ENCODE measurements at regions not wholly inside any gene's neighbourhood (a gene's known extent, or its start where the extent isn't known, plus 50 kb on each side); places are given as distances from the start of the nearest gene placed in this dataset.

DNA sequence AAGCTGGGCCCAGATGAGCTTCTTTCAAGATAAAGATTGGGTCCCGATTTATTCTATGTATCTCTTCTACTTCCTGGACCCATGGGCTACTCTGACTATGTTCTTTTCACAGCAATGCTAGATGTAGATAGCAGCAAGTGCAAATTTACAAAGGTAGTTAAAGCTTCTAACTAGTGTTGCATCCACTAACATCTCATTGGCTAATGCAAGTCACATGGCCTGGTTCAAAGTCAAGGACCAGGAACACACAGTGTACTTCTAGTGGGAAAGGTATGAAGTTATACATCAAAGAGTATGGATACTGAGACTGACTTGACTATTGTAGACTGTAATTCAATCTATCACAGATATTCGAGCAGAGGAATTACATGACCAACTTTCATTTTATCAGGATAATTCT lies 588.8 kb downstream of the PLA2G4A start:
- no peak for DNase-seq (ENCODE audit: low read depth, low spot score)

- no peak for DNase-seq (ENCODE audit: low read depth, low spot score)
Measured at GRCh38 chr1:187433598-187433997, 604.8 kb downstream of the PLA2G4A start.

GRCh38 chr1:187442603-187443002 lies 613.9 kb downstream of the PLA2G4A start:
- no peak for DNase-seq (ENCODE audit: low read depth, low spot score)

GRCh38 chr1:187443939-187444338 lies 615.2 kb downstream of the PLA2G4A start:
- no peak for DNase-seq (ENCODE audit: low read depth, low spot score)

DNA sequence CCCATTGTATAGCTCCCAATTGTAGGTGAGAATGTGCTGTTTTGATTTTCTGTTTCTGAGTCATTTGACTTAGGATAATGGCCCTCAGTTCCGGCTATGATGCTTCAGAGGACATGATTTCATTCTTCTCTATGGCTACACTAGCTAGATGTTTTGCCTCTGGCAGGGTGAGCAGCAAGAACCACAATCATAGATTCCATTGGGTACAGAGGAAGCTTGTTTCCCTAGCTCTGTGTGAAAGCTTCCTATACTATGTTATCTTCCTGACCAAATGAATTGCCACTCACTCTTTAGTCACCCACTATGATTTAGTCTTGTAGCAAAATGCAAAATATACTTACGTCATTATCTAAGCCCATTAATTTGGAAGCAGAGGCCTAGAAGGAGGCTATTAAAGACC lies 616.3 kb downstream of the PLA2G4A start:
- DNase-seq (ENCODE audit: low read depth, low spot score): no peak

GRCh38 chr1:187451238-187451637 lies 622.5 kb downstream of the PLA2G4A start:
- no peak for DNase-seq (ENCODE audit: low read depth, low spot score)

- no peak for DNase-seq (ENCODE audit: low read depth, low spot score)
Measured at GRCh38 chr1:187454010-187454409, 625.3 kb downstream of the PLA2G4A start.

- DNase-seq (ENCODE audit: low read depth, low spot score): no peak
Measured at GRCh38 chr1:187456446-187456845, 627.7 kb downstream of the PLA2G4A start.

DNA sequence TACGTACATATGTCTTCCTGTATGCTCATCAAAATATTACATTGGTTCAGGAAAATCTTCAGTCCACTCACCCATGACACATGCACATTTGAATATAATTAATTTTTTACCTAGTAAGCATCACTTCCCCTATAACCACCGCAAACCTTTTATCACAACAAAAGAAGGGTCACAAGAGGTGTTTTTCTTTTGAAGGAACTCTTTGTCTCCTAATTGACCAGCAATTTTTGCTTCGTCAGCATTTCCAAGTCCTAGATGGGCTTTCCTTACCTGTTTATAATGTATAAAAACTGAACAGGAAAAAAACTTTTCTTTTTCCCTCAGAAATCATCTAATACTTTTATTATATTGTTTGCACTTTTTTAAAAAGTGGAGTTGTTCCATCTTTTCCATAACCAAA lies 631.3 kb downstream of the PLA2G4A start:
- no peak for DNase-seq (ENCODE audit: low read depth, low spot score)

DNA sequence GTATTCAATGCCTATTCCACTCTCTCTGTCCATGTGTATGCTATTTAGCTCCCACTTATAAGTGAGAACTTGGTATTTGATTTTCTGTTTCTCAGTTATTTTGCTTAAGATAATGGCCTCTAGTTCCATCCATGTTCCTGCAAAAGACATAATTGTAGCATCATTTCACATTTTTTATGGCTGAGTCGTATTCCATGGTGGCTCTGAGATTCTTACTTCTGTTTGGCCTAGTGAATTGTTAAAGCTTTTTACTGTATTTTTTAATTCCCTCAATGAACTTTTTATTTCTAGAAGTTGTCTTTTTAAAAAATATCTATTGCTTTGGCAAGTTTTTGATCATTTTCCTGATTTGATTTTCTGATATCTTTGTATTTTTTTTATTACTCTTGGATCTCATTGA lies 635.6 kb downstream of the PLA2G4A start:
- no peak for DNase-seq (ENCODE audit: low read depth, low spot score)

DNA sequence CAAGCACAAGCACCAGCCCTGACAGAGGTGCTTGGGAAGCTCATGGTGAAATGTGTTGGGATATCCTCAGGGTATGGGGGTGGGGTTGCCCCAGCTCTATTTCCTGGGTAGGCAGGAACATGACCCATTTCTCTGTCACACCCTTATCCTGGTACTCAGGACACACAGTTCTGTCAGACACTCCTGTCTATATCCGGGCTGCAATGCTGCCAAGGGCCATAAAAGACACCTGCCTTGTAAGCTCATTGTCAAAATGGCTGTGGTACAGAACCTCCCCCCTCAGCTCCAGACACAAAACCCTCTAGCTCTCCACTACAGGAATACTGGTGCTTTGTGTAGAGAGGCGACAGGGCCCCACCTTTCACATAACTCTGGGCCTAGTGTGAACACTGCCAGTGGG lies 636.7 kb downstream of the PLA2G4A start:
- DNase-seq (ENCODE audit: low read depth, low spot score): no peak

- DNase-seq (ENCODE audit: low read depth, low spot score): no peak
Measured at GRCh38 chr1:187469836-187470235, 641.1 kb downstream of the PLA2G4A start.

GRCh38 chr1:187471555-187471954 lies 642.8 kb downstream of the PLA2G4A start:
- DNase-seq (ENCODE audit: low read depth, low spot score): no peak

- no peak for DNase-seq (ENCODE audit: low read depth, low spot score)
Measured at GRCh38 chr1:187474336-187474735, 645.6 kb downstream of the PLA2G4A start.

GRCh38 chr1:187476671-187477070 lies 647.9 kb downstream of the PLA2G4A start:
- no peak for DNase-seq (ENCODE audit: low read depth, low spot score)

- no peak for DNase-seq (ENCODE audit: low read depth, low spot score)
Measured at GRCh38 chr1:187477103-187477502, 648.4 kb downstream of the PLA2G4A start.

DNA sequence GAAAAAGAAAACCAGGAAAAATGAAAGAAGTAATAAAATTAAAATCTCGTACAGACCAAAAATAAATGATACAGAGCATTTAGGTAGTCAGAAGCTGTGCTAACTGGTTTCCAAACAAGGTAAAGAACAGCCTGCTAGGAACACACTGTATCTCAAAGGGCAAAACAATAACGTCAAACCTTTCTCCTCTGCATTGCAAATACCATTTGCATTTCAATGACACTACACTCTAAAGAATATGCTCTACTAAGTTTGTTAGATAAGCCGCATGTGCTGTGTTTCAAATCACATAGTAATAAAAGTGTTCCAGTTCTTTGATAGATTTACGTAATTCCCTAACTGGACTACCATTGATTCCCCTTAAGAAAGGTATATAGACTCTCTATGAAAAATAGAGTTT lies 648.8 kb downstream of the PLA2G4A start:
- DNase-seq (ENCODE audit: low read depth, low spot score): no peak

DNA sequence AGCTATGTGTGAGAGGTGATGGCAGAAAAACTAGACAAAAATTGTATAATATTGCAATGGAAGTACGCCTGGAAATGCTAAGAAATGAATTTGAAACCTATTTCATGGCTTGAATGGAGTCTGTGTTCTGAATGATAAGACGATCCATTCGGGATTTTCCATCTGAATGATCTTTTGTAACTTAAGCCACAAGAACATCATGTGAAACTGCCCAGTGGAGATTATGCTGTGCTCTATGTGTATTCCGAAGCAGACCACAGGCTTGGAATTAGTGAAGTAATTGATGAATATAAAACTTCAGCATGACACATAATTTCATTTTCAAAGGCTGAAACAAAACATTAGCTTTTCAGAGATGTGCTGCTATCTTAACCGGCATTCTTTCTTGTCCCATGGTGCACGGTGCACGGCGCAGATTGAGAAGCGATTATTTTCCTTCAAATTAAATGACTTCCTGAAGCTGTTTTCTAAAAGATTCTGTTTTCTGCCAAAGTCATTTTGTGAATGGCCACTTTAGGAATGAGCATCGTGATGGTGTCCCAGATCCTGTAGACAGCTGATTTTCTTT lies 652.9 kb downstream of the PLA2G4A start:
- no peak for DNase-seq (ENCODE audit: low read depth, low spot score)

DNA sequence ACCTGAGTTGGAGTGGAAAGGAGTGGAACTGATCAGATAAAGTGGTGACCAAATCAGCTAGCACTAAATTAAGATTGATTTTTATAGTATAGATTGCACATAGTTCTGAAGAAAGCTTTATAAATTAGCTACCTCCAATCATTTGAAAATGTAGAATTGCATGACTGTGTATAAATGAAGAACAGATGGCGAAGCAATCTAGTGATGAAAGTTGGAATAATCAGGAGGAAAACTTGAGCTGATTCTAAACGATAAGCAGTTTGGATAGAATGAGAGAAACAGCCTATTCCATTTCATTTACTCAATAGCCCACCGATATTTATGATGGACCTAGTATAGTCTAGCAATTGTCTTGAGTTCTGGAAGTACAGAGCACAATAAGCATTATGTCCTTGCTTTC lies 661.5 kb downstream of the PLA2G4A start:
- no peak for DNase-seq (ENCODE audit: low read depth, low spot score)

DNA sequence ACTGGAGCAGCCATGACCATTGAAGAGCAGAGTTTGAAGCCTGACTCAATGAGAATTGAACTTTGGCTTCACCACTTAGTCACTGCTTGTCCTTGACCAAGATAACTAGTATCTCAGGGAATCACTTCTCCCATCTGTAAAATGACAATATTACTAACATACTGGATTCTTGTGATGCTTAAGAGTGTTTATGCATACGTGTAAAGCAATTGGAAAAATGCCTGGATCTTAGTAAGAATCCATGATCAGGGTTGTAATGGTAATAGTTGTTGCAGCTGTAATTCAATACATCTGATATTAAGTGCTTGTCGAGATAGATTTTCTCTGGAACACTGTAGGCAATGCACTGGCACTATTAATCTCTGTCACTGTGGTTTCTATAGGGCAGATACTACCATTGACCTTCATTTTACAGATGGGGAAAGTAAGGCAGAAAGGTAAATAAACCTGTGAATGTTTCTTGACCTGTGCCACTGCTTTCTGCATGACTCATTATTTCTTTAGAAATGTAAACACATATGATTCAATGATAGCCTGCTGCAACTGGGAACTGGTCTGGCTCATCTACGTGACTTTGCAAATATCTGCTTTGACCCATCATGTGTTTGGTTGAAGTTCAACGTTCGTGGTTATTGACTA lies 662.5 kb downstream of the PLA2G4A start:
- DNase-seq (ENCODE audit: low read depth, low spot score): no peak

GRCh38 chr1:187498028-187498427 lies 669.3 kb downstream of the PLA2G4A start:
- no peak for DNase-seq (ENCODE audit: low read depth, low spot score)

DNA sequence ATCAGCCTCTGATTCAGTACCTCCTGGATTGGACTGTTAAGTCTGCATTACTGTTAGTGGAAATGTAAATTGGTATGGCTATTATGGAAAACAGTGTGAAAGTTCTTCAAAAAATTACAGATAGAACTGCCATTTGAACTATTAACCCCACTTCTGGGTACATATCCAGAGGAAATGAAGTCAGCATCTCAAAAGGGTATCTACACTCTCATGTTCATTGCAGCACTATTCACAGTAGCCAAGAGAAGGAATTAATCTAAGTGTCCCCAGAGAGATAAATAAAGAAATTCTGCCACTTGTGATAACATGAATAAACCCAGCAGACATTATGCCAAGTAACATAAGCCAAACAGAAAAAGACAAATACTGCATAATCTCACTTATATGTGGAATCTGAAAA lies 676.0 kb downstream of the PLA2G4A start:
- no peak for DNase-seq (ENCODE audit: low read depth, low spot score)

- DNase-seq (ENCODE audit: low read depth, low spot score): no peak
Measured at GRCh38 chr1:187509091-187509490, 680.3 kb downstream of the PLA2G4A start.

DNA sequence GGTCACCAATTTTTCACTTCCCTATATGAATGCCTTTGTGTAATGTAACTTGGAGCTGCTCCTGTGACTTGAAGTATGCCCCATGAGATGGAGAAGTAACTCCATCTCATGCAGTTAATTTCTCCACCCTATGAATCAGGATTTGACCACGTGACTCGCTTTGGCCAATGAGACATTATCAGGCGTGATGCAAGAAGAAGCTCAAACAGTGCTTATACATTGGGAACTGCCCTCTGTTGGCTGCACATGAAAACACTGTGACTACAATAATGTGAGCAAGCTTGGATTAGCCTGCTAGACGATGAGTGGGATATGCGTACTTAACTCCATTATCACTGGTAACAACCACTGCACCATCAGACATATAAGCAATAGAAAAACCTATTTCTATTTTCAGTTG lies 684.4 kb downstream of the PLA2G4A start:
- DNase-seq (ENCODE audit: low read depth, low spot score): no peak

Measured in pulmonary artery endothelial cell (primary cell).